ENCODE measurements at regions not wholly inside any gene's neighbourhood (a gene's known extent, or its start where the extent isn't known, plus 50 kb on each side); places are given as distances from the start of the nearest gene placed in this dataset.
A peak's percentile ranks its signal among the peaks of the same experiment; 100 is the strongest.

DNA sequence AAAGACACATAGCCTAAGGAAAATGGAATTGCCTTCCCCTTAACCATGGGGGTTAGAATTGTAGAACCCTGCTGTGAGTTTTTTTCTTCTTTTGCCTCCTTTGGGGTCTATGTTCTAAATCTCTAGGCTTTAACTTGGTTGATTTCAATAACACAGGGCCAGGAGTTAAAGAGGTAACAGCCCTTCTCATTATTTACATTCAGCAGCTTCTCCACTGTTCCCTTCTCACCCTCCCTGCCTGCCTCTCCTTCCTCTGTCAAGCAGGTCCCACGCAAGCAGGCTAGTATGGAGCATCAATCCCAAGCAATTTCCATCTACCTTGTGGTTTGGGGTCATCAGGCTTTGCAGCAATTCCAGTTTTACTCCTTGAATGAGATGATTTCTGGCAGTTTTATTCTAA lies 236.1 kb upstream of the G2E3 start:
- H3K4me1 ChIP-seq (ENCODE audit: control insufficient read depth, insufficient read depth, low read length), result no peaks in the 10 kb centered on the region
- no peak overlapping the region for H3K4me3 ChIP-seq (ENCODE audit: low read depth, low read length)
- no peak for DNase-seq (ENCODE audit: low read depth in 4 of 6, low spot score in 6 of 6)
- no peaks in the 10 kb centered on the region for H3K36me3 ChIP-seq (ENCODE audit: control insufficient read depth, insufficient read depth, low read length)
- 40% methylated on average over 1 of the region's 1 CpG for WGBS (ENCODE audit: insufficient coverage)
- H3K9me3 ChIP-seq (ENCODE audit: control insufficient read depth, insufficient read depth, low read length), result peaks cover 3% of the 10 kb centered on the region
- no peaks in the 10 kb centered on the region for H3K27me3 ChIP-seq (ENCODE audit: control insufficient read depth, insufficient read depth, low read length)
- H3K27ac ChIP-seq (ENCODE audit: low read depth, low read length), result no peak overlapping the region

DNA sequence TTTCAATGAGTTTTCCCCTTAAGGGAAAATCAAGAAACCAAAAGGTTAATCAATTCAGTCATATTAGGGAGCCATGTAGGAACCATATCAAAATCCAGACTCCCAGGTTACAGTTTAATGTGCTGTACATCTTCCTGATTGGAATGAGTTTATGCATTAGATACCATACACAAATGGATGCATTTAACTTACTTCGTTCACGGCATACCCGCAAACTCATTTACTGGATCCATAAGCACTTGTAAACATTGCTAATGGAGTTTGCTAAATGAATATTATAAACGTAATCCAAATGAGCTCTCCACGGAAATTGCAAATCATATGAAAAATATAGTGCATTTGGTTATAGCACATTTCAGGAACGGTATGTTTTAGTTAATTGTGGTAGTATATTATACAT lies 228.9 kb upstream of the G2E3 start:
- H3K27ac ChIP-seq (ENCODE audit: low read depth, low read length), result no peak overlapping the region
- H3K4me3 ChIP-seq (ENCODE audit: low read depth, low read length), result no peak overlapping the region
- DNase-seq (ENCODE audit: low read depth in 4 of 6, low spot score in 6 of 6), result peak in 1 of 6 donors; percentile 85
- no peaks in the 10 kb centered on the region for H3K4me1 ChIP-seq (ENCODE audit: control insufficient read depth, insufficient read depth, low read length)
- no peaks in the 10 kb centered on the region for H3K27me3 ChIP-seq (ENCODE audit: control insufficient read depth, insufficient read depth, low read length)
- WGBS (ENCODE audit: insufficient coverage), result no CpG with 5 or more reads among the region's 6 CpGs
- no peaks in the 10 kb centered on the region for H3K36me3 ChIP-seq (ENCODE audit: control insufficient read depth, insufficient read depth, low read length)
- peaks cover under 1% of the 10 kb centered on the region for H3K9me3 ChIP-seq (ENCODE audit: control insufficient read depth, insufficient read depth, low read length)

DNA sequence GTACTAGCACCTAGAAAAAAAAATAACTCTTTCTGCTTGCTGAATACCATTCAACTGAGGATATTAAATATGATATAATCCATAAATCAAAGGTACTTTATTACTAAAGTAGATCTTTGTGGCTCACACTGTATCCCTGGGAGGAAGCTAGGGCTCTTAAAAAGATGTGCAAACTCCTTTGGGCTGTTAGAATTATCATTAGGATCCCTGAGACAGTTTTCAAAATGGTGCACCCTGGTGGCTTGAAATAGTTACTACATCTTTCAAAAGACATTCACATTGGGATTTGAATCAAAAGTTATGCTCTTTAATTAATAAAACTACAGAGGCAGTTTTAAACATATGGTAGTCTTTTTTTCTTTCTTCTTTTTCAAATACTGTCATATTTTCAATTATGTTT lies 228.5 kb upstream of the G2E3 start:
- no peak for DNase-seq (ENCODE audit: low read depth in 4 of 6, low spot score in 6 of 6)

DNA sequence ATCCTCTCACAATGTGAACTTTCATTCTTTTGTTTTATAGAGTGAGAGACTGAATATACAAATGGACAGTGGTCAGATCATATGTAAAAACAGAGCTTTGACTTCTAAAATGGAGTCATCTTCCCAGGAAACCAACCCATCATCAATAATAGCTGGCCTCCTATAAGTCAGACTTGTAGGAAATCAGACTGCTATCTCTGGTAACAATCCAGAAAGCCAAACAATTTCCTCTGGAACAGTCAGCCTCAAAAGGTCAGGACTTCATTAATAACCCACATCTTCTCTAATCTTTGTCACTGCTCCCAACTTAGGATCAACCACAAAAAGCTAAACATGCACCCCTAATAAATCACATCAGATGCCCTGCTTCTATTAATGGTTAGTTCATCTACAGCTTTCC lies 227.9 kb upstream of the G2E3 start:
- Histone ChIP-seq H3K27me3 (ENCODE audit: control insufficient read depth, insufficient read depth, low read length) (no peaks in the 10 kb centered on the region), H3K4me3 (ENCODE audit: low read depth, low read length) (no peak overlapping the region), H3K36me3 (ENCODE audit: control insufficient read depth, insufficient read depth, low read length) (no peaks in the 10 kb centered on the region), H3K9me3 (ENCODE audit: control insufficient read depth, insufficient read depth, low read length) (no peaks in the 10 kb centered on the region), H3K4me1 (ENCODE audit: control insufficient read depth, insufficient read depth, low read length) (no peaks in the 10 kb centered on the region), H3K27ac (ENCODE audit: low read depth, low read length) (no peak overlapping the region)
- no peak for DNase-seq (ENCODE audit: low read depth in 4 of 6, low spot score in 6 of 6)

More for the DNA sequence above, 228.5 kb upstream of the G2E3 start:
- Histone ChIP-seq H3K36me3 (ENCODE audit: control insufficient read depth, insufficient read depth, low read length) (no peaks in the 10 kb centered on the region), H3K4me1 (ENCODE audit: control insufficient read depth, insufficient read depth, low read length) (no peaks in the 10 kb centered on the region), H3K27ac (ENCODE audit: low read depth, low read length) (no peak overlapping the region), H3K27me3 (ENCODE audit: control insufficient read depth, insufficient read depth, low read length) (no peaks in the 10 kb centered on the region), H3K4me3 (ENCODE audit: low read depth, low read length) (no peak overlapping the region), H3K9me3 (ENCODE audit: control insufficient read depth, insufficient read depth, low read length) (no peaks in the 10 kb centered on the region)

DNA sequence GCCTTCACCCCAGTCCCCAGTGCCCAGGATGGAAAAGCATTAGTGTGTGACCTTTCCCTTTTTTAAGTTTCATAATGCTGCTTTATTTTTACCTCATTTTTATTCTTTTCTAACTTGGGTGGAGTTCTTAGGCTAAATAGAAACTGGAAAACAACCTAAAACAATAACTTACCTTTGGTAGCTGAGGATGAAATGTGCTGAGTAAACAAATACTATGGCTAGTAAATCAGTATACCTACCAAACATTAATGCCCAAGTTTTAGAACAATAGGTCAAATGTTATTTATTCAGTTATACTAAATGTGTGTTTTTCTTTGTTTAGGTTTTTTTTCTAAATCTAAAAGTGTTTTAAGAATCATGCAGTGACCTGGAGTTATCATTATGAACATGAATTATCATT lies 226.6 kb upstream of the G2E3 start:
- no peak overlapping the region for H3K4me3 ChIP-seq (ENCODE audit: low read depth, low read length)
- no peaks in the 10 kb centered on the region for H3K4me1 ChIP-seq (ENCODE audit: control insufficient read depth, insufficient read depth, low read length)
- H3K9me3 ChIP-seq (ENCODE audit: control insufficient read depth, insufficient read depth, low read length), result no peaks in the 10 kb centered on the region
- no peaks in the 10 kb centered on the region for H3K27me3 ChIP-seq (ENCODE audit: control insufficient read depth, insufficient read depth, low read length)
- no peak for DNase-seq (ENCODE audit: low read depth in 4 of 6, low spot score in 6 of 6)
- H3K36me3 ChIP-seq (ENCODE audit: control insufficient read depth, insufficient read depth, low read length), result no peaks in the 10 kb centered on the region
- H3K27ac ChIP-seq (ENCODE audit: low read depth, low read length), result no peak overlapping the region

DNA sequence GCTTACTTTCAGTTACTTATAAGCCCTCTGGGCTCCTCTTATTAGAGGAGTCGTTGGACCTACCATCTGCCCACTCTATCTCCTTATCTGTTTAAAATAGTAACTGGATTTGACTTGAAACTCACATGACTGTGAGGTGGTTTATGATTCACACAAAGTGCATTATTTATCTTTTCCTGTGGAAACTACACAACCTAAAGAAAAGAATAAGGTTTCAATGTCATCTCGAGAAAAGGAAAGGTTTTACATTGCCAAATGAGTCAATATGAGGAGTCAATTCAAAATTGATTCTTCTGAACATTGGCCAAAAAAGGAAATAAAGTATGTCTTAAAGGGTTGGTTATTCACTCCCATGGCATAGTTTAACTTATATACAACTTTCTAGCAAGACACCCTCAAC lies 225.0 kb upstream of the G2E3 start:
- no CpG with 5 or more reads among the region's 2 CpGs for WGBS (ENCODE audit: insufficient coverage)
- H3K4me1 ChIP-seq (ENCODE audit: control insufficient read depth, insufficient read depth, low read length), result no peaks in the 10 kb centered on the region
- no peak overlapping the region for H3K4me3 ChIP-seq (ENCODE audit: low read depth, low read length)
- no peaks in the 10 kb centered on the region for H3K36me3 ChIP-seq (ENCODE audit: control insufficient read depth, insufficient read depth, low read length)
- no peak overlapping the region for H3K27ac ChIP-seq (ENCODE audit: low read depth, low read length)
- no peaks in the 10 kb centered on the region for H3K9me3 ChIP-seq (ENCODE audit: control insufficient read depth, insufficient read depth, low read length)
- H3K27me3 ChIP-seq (ENCODE audit: control insufficient read depth, insufficient read depth, low read length), result no peaks in the 10 kb centered on the region
- no peak for DNase-seq (ENCODE audit: low read depth in 4 of 6, low spot score in 6 of 6)

DNA sequence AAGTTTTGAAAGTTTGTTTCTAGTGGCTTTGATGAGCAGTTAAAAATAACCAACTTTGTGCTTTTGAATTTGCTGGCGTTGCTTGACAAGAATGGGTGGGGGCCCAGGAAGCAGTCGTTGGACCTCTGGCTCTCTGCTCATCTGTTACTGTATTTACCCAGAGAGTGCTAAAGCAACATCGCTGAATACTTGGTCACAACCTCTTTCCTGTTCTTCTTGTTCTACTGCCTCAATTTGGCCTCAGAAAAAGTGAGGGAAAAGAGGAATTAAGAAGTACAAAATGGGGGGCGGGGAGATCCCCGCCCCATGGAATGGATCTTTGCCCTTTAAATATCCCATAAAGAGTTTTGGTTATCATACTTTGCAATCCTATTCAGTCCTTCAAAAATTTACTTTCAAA lies 221.5 kb upstream of the G2E3 start:
- DNase-seq (ENCODE audit: low read depth in 4 of 6, low spot score in 6 of 6), result no peak
- 68% methylated on average over 2 of the region's 5 CpGs for WGBS (ENCODE audit: insufficient coverage)

DNA sequence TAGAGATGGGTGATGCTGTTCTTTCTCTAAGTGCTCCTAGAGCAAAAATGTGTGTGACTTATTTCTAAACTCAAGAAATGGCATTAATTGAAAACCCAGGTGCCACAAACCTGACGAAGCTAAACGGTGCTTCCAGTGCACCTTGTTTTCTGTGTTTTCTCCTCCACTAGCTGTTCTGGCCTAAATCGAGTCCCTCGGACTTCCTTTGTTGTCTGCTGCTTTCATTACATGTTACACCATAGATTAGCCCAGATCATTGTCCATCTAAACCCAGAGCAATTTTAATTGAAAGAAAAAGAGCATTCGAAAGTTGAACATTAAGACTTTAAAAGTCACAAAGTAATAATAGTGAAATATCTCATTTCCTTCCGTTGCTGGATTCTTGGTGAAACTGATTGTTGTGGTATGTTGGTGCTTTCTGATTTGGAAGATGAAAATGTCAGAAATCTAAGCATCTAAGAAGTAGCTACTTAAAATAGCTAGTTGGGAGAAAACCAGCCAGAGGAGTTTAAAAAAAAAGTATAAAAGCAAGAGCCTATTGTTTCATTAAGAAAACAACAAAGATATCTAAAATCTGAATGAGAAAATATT lies 219.6 kb upstream of the G2E3 start:
- Histone ChIP-seq H3K4me1 (ENCODE audit: control insufficient read depth, insufficient read depth, low read length) (no peaks in the 10 kb centered on the region), H3K36me3 (ENCODE audit: control insufficient read depth, insufficient read depth, low read length) (no peaks in the 10 kb centered on the region), H3K4me3 (ENCODE audit: low read depth, low read length) (no peak overlapping the region), H3K9me3 (ENCODE audit: control insufficient read depth, insufficient read depth, low read length) (no peaks in the 10 kb centered on the region), H3K27ac (ENCODE audit: low read depth, low read length) (no peak overlapping the region), H3K27me3 (ENCODE audit: control insufficient read depth, insufficient read depth, low read length) (no peaks in the 10 kb centered on the region)
- DNase-seq (ENCODE audit: low read depth in 4 of 6, low spot score in 6 of 6), result no peak
- WGBS (ENCODE audit: insufficient coverage), result 100% methylated on average over 2 of the region's 6 CpGs

More for the DNA sequence above, 221.5 kb upstream of the G2E3 start:
- no peaks in the 10 kb centered on the region for H3K9me3 ChIP-seq (ENCODE audit: control insufficient read depth, insufficient read depth, low read length)
- no peaks in the 10 kb centered on the region for H3K36me3 ChIP-seq (ENCODE audit: control insufficient read depth, insufficient read depth, low read length)
- H3K4me3 ChIP-seq (ENCODE audit: low read depth, low read length), result no peak overlapping the region
- no peak overlapping the region for H3K27ac ChIP-seq (ENCODE audit: low read depth, low read length)
- H3K27me3 ChIP-seq (ENCODE audit: control insufficient read depth, insufficient read depth, low read length), result no peaks in the 10 kb centered on the region
- no peaks in the 10 kb centered on the region for H3K4me1 ChIP-seq (ENCODE audit: control insufficient read depth, insufficient read depth, low read length)

DNA sequence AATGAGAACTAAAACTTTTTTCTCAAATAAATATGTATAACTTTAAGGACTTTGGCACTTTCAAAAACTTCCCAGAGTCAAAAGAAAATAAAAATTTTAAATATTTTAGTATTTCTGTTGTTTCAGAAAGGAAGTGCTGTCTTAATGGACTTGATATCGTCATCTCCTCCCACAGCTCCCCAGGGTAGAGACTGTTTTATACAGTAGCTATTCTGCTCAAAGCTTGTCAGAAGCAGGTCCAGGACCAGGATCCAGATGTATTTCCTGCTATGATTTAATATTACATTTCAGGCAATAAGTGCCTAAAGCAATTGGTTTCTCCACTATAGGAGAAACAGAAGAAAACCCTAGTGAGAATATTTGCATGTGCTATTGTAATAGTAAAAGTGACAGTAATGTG lies 218.5 kb upstream of the G2E3 start:
- H3K9me3 ChIP-seq (ENCODE audit: control insufficient read depth, insufficient read depth, low read length), result no peaks in the 10 kb centered on the region
- no peaks in the 10 kb centered on the region for H3K36me3 ChIP-seq (ENCODE audit: control insufficient read depth, insufficient read depth, low read length)
- no peak for DNase-seq (ENCODE audit: low read depth in 4 of 6, low spot score in 6 of 6)
- H3K4me1 ChIP-seq (ENCODE audit: control insufficient read depth, insufficient read depth, low read length), result no peaks in the 10 kb centered on the region
- no peaks in the 10 kb centered on the region for H3K27me3 ChIP-seq (ENCODE audit: control insufficient read depth, insufficient read depth, low read length)
- no peak overlapping the region for H3K27ac ChIP-seq (ENCODE audit: low read depth, low read length)
- no peak overlapping the region for H3K4me3 ChIP-seq (ENCODE audit: low read depth, low read length)
- WGBS (ENCODE audit: insufficient coverage), result no CpG with 5 or more reads among the region's 1 CpG

DNA sequence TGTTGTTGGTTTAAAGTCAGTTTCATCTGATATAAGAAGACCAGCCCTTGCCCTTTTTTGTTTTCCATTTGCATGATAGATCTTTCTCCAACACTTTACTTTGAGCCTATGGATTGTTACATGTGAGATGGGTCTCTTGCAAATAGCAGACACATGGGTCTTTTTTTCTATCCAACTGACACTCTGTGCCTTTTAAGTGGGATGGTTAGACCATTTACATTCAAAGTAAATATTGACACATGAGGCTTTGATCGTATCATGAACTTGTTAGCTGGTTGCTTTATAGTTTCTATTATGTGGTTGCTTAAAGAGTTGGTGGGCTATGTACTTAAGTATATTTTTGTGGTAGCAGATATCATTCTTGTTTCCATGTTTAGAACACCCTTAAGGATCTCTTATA lies 213.4 kb upstream of the G2E3 start:
- no peak for DNase-seq (ENCODE audit: low read depth in 4 of 6, low spot score in 6 of 6)
- Histone ChIP-seq H3K4me3 (ENCODE audit: low read depth, low read length) (no peak overlapping the region), H3K9me3 (ENCODE audit: control insufficient read depth, insufficient read depth, low read length) (no peaks in the 10 kb centered on the region), H3K27ac (ENCODE audit: low read depth, low read length) (no peak overlapping the region), H3K4me1 (ENCODE audit: control insufficient read depth, insufficient read depth, low read length) (no peaks in the 10 kb centered on the region), H3K27me3 (ENCODE audit: control insufficient read depth, insufficient read depth, low read length) (no peaks in the 10 kb centered on the region), H3K36me3 (ENCODE audit: control insufficient read depth, insufficient read depth, low read length) (no peaks in the 10 kb centered on the region)
- WGBS (ENCODE audit: insufficient coverage), result no CpG with 5 or more reads among the region's 1 CpG

All from spinal cord (tissue), 9 donors.